GM18868 (cell line): ENCODE measurements at regions not wholly inside any gene's neighbourhood (a gene's known extent, or its start where the extent isn't known, plus 50 kb on each side); places are given as distances from the start of the nearest gene placed in this dataset.
"Not testable (repeated sequence)": the region's sequence is repeated elsewhere in the genome, so short reads cannot be mapped to it uniquely, and the experiment has no call there.

Experiments
- ATAC-seq: cut with Tn5 transposase; IDR thresholded peaks from one replicate; pipeline ENCODE4 v1.9.1; 2021; ENCODE audit warnings: mild to moderate bottlenecking, moderate library complexity; ENCODE audit not compliant: unreplicated experiment

- no peak for ATAC-seq
Observed at GRCh38 chr22:33142282-33143055, 84.3 kb upstream of the SYN3 start.

DNA sequence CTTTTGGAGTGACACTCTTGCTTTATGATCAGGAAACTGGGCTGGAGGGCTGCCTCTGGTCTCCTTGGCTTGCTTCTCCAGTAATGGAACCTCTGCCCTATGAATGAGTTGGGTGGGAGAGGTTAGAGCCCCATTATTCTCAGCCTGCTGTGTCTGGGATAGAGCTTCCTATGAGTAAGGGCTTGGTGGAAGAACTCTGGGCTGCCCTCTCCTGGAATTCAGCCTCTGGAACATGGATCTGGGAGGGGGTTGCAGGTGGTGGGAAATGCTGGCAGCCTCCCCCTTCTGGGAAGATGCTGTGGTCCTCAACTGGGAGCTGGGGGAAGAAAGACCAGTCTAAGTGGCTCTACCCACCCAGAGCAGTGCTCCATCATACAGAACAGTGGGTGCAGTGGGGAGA lies 81.8 kb upstream of the SYN3 start:
- ATAC-seq = no peak

GRCh38 chr22:33138333-33138732 lies 80.2 kb upstream of the SYN3 start:
- not testable (repeated sequence) for ATAC-seq

- no peak for ATAC-seq
Observed at GRCh38 chr22:33130473-33130872, 72.3 kb upstream of the SYN3 start.

- ATAC-seq = no peak
Observed at GRCh38 chr22:33129621-33130020, 71.4 kb upstream of the SYN3 start.

DNA sequence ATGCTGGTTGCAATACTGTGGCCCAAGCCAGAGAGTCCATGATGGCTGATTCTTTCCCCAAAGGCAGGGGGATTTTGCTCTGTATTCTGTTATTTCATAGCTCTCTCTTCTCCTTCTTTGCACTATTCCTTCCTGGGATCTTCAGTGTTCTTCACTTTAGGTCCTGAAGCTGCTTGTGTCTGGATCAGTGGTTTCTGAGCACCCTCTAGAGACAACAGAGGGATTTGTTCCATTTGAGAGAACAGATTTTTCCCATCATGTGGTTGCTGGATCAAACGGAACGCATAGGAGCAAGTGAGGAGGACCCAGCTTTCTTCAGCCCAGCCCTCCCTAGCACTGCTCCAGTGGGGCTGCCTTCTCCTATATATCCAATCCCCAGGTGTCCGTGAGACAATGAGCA lies 68.7 kb upstream of the SYN3 start:
- ATAC-seq = no peak

DNA sequence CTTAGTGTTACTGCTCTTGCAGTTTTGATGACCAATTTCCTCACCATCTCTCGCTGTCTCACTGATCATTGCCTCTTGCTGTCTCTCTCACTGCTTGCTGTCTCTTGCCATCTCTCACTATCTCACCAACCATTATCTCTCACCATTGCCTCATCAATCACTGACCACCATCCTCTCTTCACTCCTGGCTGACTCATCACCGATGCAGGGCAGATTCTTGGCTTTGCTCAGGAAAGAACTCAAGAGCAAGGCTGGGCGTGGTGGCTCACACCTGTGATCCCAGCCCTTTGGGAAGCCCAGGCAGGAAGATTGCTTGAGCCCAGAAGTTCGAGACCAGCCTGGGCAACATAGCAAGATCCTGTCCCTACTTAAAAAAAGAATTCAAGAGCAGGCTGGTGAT lies 66.3 kb upstream of the SYN3 start:
- ATAC-seq = no peak

DNA sequence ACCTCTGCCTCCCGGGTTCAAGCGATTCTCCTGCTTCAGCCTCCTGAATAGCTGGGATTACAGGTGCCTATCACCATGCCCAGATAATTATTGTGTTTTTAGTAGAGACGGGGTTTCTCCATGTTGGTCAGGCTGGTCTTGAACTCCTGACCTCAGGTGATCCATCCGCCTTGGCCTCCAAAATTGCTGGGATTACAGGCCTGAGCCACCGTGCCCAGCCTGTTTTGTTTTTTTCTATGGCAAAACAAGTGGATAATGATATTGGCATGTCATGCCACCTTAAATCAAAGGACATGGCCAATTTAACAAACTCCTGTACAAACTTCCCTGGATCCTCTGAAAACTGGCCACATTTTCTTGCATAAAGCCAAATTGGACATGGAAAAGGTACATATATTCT lies 64.3 kb upstream of the SYN3 start:
- ATAC-seq = not testable (repeated sequence)

- ATAC-seq = no peak
Observed at GRCh38 chr22:33119044-33119443, 60.9 kb upstream of the SYN3 start.

- ATAC-seq = no peak
Observed at GRCh38 chr22:33117821-33118220, 59.6 kb upstream of the SYN3 start.

GRCh38 chr22:33116841-33117547 lies 58.8 kb upstream of the SYN3 start:
- no peak for ATAC-seq

GRCh38 chr22:33114565-33114964 lies 56.4 kb upstream of the SYN3 start:
- no peak for ATAC-seq

DNA sequence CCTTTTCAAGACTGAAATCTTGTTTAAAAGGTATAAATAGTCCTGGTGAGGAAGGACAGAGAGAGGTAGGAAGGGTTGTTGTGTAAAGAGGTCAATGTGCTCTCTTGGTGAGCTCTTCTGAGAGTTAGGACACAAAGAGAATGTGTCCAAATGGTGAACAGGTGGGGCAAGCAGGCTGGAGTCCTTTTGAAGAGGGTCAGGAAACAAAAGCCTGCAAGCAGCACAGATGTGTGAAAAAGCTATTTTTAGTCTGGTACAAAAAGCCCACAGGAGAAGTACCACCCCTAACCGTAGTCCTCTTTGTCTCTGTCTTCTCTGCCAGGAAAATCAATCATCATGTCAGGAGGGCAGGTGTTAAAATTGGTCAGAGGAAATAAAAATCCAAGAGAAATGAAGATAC lies 54.4 kb upstream of the SYN3 start:
- no peak for ATAC-seq

DNA sequence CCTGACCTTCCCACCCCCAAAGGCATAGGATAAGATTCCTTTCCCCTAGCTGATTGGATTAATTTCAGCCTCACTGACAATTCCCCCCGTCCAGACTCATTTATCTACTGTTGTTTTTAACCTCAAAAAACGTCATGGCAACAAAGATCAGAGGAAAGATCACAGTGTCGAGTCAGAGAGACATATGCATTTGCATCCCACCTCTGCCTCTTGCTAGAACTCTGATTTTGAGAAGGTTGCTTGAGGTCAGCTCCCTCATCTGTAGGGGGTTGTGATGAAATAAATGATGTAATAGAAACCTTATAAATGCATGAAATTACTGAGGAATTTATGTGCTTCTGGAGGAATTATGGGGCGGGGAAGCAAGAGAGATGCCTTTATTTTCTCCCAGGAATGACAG lies 53.3 kb upstream of the SYN3 start:
- no peak for ATAC-seq

DNA sequence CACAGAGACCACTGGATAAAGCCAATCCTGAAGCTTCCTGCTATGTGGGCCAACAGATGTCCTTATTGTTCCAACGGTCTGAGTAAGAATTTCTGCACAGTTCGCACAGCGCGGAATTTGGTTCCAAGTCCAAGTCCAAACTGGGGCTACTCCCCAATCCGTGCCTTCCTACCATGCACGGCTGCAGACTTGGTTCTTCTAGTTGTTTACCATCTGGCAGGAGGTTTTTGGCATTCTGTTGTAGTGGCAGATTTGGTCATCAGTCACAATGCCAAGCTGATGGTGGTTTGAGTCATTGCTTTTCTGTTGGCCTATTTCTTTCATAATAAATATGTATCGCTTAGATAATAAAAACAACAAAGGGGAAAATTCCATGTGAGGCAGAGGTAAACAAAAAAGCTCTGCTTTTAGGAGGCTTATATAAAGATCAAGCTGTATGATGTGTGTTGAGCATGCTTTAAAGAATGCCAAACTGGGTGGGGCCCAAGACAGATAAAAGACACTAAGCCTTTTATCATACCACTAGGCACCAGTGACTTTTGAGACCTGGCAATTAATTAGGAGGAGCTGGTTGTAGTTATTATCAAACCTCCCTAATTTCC lies 52.5 kb upstream of the SYN3 start:
- no peak for ATAC-seq

GRCh38 chr22:33109514-33110430 lies 51.6 kb upstream of the SYN3 start:
- ATAC-seq = no peak

GRCh38 chr22:33108037-33108436 lies 49.9 kb upstream of the SYN3 start:
- ATAC-seq = no peak
